Loucy (cell line): ENCODE measurements at regions not wholly inside any gene's neighbourhood (a gene's known extent, or its start where the extent isn't known, plus 50 kb on each side); places are given as distances from the start of the nearest gene placed in this dataset.

Experiments used
- CTCF ChIP-seq: fragments of 200-600 bp; sonication (generic); conservative IDR thresholded peaks from 2 replicates; pipeline ENCODE4 v1.5.1; 2014; ENCODE audit warnings: mild to moderate bottlenecking, antibody characterized with exemption, low read length
- EZH2phosphoT487 ChIP-seq: fragments of 200-600 bp; IDR thresholded peaks from 2 replicates; pipeline ENCODE4 v1.6.1; 2018; ENCODE audit warnings: antibody characterized with exemption, mild to moderate bottlenecking, moderate library complexity, borderline replicate concordance

GRCh38 chr7:88452646-88453045 is 146.0 kb upstream of the STEAP4 start:
- TF ChIP-seq CTCF (no peak), EZH2phosphoT487 (no peak)
